Activated CD4-positive, alpha-beta T cell treated with anti-CD3 and anti-CD28 coated beads, Interleukin-2, amount 50 U/mL, for 1 hour (primary cell): ENCODE measurements at regions not wholly inside any gene's neighbourhood (a gene's known extent, or its start where the extent isn't known, plus 50 kb on each side); places are given as distances from the start of the nearest gene placed in this dataset.
"Not testable (repeated sequence)": the region's sequence is repeated elsewhere in the genome, so short reads cannot be mapped to it uniquely, and the experiment has no call there.

ENCODE experiments used
- DNase-seq: peaks from one replicate; pipeline ENCODE4 v3.0.0-alpha.2; 2020

- no peak for DNase-seq
Observed at GRCh38 chr1:244325056-244325758, 126.5 kb downstream of the ADSS2 start.

GRCh38 chr1:244326757-244327156, 125.0 kb downstream of the ADSS2 start:
- no peak for DNase-seq

GRCh38 chr1:244327533-244327932, 124.2 kb downstream of the ADSS2 start:
- DNase-seq = no peak

- no peak for DNase-seq
Observed at GRCh38 chr1:244328476-244328875, 123.2 kb downstream of the ADSS2 start.

- DNase-seq = no peak
Observed at GRCh38 chr1:244329591-244330317, 122.0 kb downstream of the ADSS2 start.

- DNase-seq = no peak
Observed at GRCh38 chr1:244330318-244330625, 121.4 kb downstream of the ADSS2 start.

- not testable (repeated sequence) for DNase-seq
Observed at GRCh38 chr1:244332761-244333160, 118.9 kb downstream of the ADSS2 start.

GRCh38 chr1:244334315-244334714, 117.4 kb downstream of the ADSS2 start:
- DNase-seq = not testable (repeated sequence)

- not testable (repeated sequence) for DNase-seq
Observed at GRCh38 chr1:244334842-244335241, 116.9 kb downstream of the ADSS2 start.

GRCh38 chr1:244335456-244335855, 116.3 kb downstream of the ADSS2 start:
- no peak for DNase-seq

GRCh38 chr1:244336232-244336899, 115.3 kb downstream of the ADSS2 start:
- DNase-seq = no peak

GRCh38 chr1:244337839-244338238, 113.9 kb downstream of the ADSS2 start:
- no peak for DNase-seq

- no peak for DNase-seq
Observed at GRCh38 chr1:244339073-244339692, 112.5 kb downstream of the ADSS2 start.

- DNase-seq = no peak
Observed at GRCh38 chr1:244339776-244340175, 111.9 kb downstream of the ADSS2 start.

- no peak for DNase-seq
Observed at GRCh38 chr1:244340396-244340795, 111.3 kb downstream of the ADSS2 start.

- no peak for DNase-seq
Observed at GRCh38 chr1:244341455-244342450, 110.0 kb downstream of the ADSS2 start.

- no peak for DNase-seq
Observed at GRCh38 chr1:244344001-244344400, 107.7 kb downstream of the ADSS2 start.

GRCh38 chr1:244346972-244347618, 104.6 kb downstream of the ADSS2 start:
- DNase-seq = no peak

GRCh38 chr1:244347942-244348341, 103.8 kb downstream of the ADSS2 start:
- no peak for DNase-seq

- DNase-seq = no peak
Observed at GRCh38 chr1:244349103-244349531, 102.6 kb downstream of the ADSS2 start.

- no peak for DNase-seq
Observed at GRCh38 chr1:244349581-244350001, 102.1 kb downstream of the ADSS2 start.

GRCh38 chr1:244350027-244350426, 101.7 kb downstream of the ADSS2 start:
- no peak for DNase-seq
